ENCODE measurements at regions not wholly inside any gene's neighbourhood (a gene's known extent, or its start where the extent isn't known, plus 50 kb on each side); places are given as distances from the start of the nearest gene placed in this dataset.

- no peak for DNase-seq (ENCODE audit: low read depth in 1 of 2, low spot score in 1 of 2)
- TF ChIP-seq JUND (IDR thresholded peaks at IDR 0.05; ENCODE audit: low read depth), result no peak
- in situ Hi-C loops (cut with HindIII; ENCODE audit: low pct_unique_long_range_greater_than_20kb, low sequenced_read_pairs), result no loop called here
Observed at GRCh38 chr5:60510663-60511062, 189.3 kb downstream of the DEPDC1B start.

- in situ Hi-C loops (cut with HindIII; ENCODE audit: low pct_unique_long_range_greater_than_20kb, low sequenced_read_pairs), result no loop called here
- DNase-seq (ENCODE audit: low read depth in 1 of 2, low spot score in 1 of 2), result no peak
- TF ChIP-seq JUND (IDR thresholded peaks at IDR 0.05; ENCODE audit: low read depth), result no peak
Observed at GRCh38 chr5:60510049-60510448, 189.9 kb downstream of the DEPDC1B start.

GRCh38 chr5:60509519-60509918 is 190.4 kb downstream of the DEPDC1B start:
- in situ Hi-C loops (cut with HindIII; ENCODE audit: low pct_unique_long_range_greater_than_20kb, low sequenced_read_pairs), result no loop called here
- no peak for DNase-seq (ENCODE audit: low read depth in 1 of 2, low spot score in 1 of 2)
- no peak for TF ChIP-seq JUND (IDR thresholded peaks at IDR 0.05; ENCODE audit: low read depth)

GRCh38 chr5:60507687-60508086 is 192.3 kb downstream of the DEPDC1B start:
- no peak for TF ChIP-seq JUND (IDR thresholded peaks at IDR 0.05; ENCODE audit: low read depth)
- in situ Hi-C loops (cut with HindIII; ENCODE audit: low pct_unique_long_range_greater_than_20kb, low sequenced_read_pairs), result no loop called here
- DNase-seq (ENCODE audit: low read depth in 1 of 2, low spot score in 1 of 2), result no peak

- no peak for TF ChIP-seq JUND (IDR thresholded peaks at IDR 0.05; ENCODE audit: low read depth)
- no peak for DNase-seq (ENCODE audit: low read depth in 1 of 2, low spot score in 1 of 2)
- in situ Hi-C loops (cut with HindIII; ENCODE audit: low pct_unique_long_range_greater_than_20kb, low sequenced_read_pairs), result no loop called here
Observed at GRCh38 chr5:60505373-60506171, 194.4 kb downstream of the DEPDC1B start.

- in situ Hi-C loops (cut with HindIII; ENCODE audit: low pct_unique_long_range_greater_than_20kb, low sequenced_read_pairs), result no loop called here
- no peak for TF ChIP-seq JUND (IDR thresholded peaks at IDR 0.05; ENCODE audit: low read depth)
Observed at GRCh38 chr5:60504342-60504741, 195.6 kb downstream of the DEPDC1B start.

GRCh38 chr5:60503771-60504170 is 196.2 kb downstream of the DEPDC1B start:
- no peak for DNase-seq (ENCODE audit: low read depth in 1 of 2, low spot score in 1 of 2)
- in situ Hi-C loops (cut with HindIII; ENCODE audit: low pct_unique_long_range_greater_than_20kb, low sequenced_read_pairs), result no loop called here
- no peak for TF ChIP-seq JUND (IDR thresholded peaks at IDR 0.05; ENCODE audit: low read depth)

More at GRCh38 chr5:60504342-60504741, 195.6 kb downstream of the DEPDC1B start:
- DNase-seq (ENCODE audit: low read depth in 1 of 2, low spot score in 1 of 2), result no peak

GRCh38 chr5:60497706-60498500 is 202.1 kb downstream of the DEPDC1B start:
- in situ Hi-C loops (cut with HindIII; ENCODE audit: low pct_unique_long_range_greater_than_20kb, low sequenced_read_pairs), result no loop called here
- TF ChIP-seq JUND (IDR thresholded peaks at IDR 0.05; ENCODE audit: low read depth), result no peak
- DNase-seq (ENCODE audit: low read depth in 1 of 2, low spot score in 1 of 2), result no peak

- no peak for TF ChIP-seq JUND (IDR thresholded peaks at IDR 0.05; ENCODE audit: low read depth)
- in situ Hi-C loops (cut with HindIII; ENCODE audit: low pct_unique_long_range_greater_than_20kb, low sequenced_read_pairs), result no loop called here
- DNase-seq (ENCODE audit: low read depth in 1 of 2, low spot score in 1 of 2), result no peak
Observed at GRCh38 chr5:60495644-60496520, 204.1 kb downstream of the DEPDC1B start.

- in situ Hi-C loops (cut with HindIII; ENCODE audit: low pct_unique_long_range_greater_than_20kb, low sequenced_read_pairs), result no loop called here
- DNase-seq (ENCODE audit: low read depth in 1 of 2, low spot score in 1 of 2), result no peak
Observed at GRCh38 chr5:60494635-60495034, 205.3 kb downstream of the DEPDC1B start.

GRCh38 chr5:60494144-60494543 is 205.8 kb downstream of the DEPDC1B start:
- in situ Hi-C loops (cut with HindIII; ENCODE audit: low pct_unique_long_range_greater_than_20kb, low sequenced_read_pairs), result no loop called here
- no peak for TF ChIP-seq JUND (IDR thresholded peaks at IDR 0.05; ENCODE audit: low read depth)
- no peak for DNase-seq (ENCODE audit: low read depth in 1 of 2, low spot score in 1 of 2)

More at GRCh38 chr5:60494635-60495034, 205.3 kb downstream of the DEPDC1B start:
- no peak for TF ChIP-seq JUND (IDR thresholded peaks at IDR 0.05; ENCODE audit: low read depth)

GRCh38 chr5:60493372-60493771 is 206.6 kb downstream of the DEPDC1B start:
- in situ Hi-C loops (cut with HindIII; ENCODE audit: low pct_unique_long_range_greater_than_20kb, low sequenced_read_pairs), result no loop called here
- DNase-seq (ENCODE audit: low read depth in 1 of 2, low spot score in 1 of 2), result no peak
- no peak for TF ChIP-seq JUND (IDR thresholded peaks at IDR 0.05; ENCODE audit: low read depth)

All from T47D (cell line).